ENCODE measurements at regions not wholly inside any gene's neighbourhood (a gene's known extent, or its start where the extent isn't known, plus 50 kb on each side); places are given as distances from the start of the nearest gene placed in this dataset.

DNA sequence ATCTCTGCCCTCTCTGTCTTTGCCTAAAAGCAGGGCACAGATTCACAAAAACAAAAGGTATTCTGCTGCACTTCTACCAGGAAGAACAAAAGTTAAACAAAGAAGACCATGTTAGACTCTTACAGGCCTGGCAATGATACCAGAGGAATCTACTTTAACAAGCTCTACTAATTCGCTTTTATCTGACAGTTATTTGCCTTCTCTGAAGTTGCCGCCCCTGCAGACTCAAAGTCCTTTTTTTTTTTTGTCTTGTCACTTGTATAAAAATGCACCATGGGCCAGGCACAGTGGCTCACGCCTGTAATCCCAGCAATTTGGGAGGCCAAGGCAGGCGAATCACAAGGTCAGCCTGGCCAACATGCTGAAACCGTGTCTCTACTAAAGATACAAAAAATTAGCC, 176.5 kb upstream of the UBL3 start:
- no peak for ATAC-seq
- Histone ChIP-seq H3K9me3 (no peaks in the 10 kb centered on the region), H3K4me3 (no peak overlapping the region), H3K27me3 (no peaks in the 10 kb centered on the region), H3K36me3 (no peaks in the 10 kb centered on the region), H3K27ac (no peak overlapping the region), H3K4me1 (no peaks in the 10 kb centered on the region)
- TF ChIP-seq POLR2AphosphoS5 (IDR thresholded peaks at IDR 0.05), result no peak
- TF ChIP-seq, protein P1, sequence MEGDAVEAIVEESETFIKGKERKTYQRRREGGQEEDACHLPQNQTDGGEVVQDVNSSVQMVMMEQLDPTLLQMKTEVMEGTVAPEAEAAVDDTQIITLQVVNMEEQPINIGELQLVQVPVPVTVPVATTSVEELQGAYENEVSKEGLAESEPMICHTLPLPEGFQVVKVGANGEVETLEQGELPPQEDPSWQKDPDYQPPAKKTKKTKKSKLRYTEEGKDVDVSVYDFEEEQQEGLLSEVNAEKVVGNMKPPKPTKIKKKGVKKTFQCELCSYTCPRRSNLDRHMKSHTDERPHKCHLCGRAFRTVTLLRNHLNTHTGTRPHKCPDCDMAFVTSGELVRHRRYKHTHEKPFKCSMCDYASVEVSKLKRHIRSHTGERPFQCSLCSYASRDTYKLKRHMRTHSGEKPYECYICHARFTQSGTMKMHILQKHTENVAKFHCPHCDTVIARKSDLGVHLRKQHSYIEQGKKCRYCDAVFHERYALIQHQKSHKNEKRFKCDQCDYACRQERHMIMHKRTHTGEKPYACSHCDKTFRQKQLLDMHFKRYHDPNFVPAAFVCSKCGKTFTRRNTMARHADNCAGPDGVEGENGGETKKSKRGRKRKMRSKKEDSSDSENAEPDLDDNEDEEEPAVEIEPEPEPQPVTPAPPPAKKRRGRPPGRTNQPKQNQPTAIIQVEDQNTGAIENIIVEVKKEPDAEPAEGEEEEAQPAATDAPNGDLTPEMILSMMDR (IDR thresholded peaks at IDR 0.05), result no peak
- WGBS, 2 donors (ENCODE audit: low coverage in 1 of 2), result 87 to 93% methylated on average over 2 to 3 of the region's 5 CpGs

DNA sequence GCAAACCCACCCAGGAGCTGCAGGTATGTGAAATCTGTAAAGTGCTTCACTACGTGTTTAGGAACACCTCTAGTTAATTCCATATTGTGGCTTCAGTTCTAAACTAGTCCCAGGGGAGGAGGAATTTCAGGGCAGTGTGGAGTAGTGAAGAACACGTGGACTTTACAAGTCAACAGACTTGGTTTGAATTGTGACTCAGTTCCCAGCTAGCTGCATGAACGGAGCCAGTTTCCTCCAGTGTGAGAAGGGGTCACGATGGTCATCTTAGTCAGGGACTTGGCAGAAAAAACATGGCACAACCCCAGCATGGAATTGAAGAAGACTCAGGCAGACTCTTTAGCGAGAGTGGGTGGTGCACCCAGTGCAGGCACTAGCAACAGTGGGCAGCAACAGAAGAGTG, 175.7 kb upstream of the UBL3 start:
- WGBS, 2 donors (ENCODE audit: low coverage in 1 of 2), result 55 to 89% methylated on average over 5 of the region's 5 CpGs
- Histone ChIP-seq H3K4me1 (no peaks in the 10 kb centered on the region), H3K4me3 (no peak overlapping the region), H3K27ac (no peak overlapping the region), H3K9me3 (no peaks in the 10 kb centered on the region), H3K36me3 (no peaks in the 10 kb centered on the region), H3K27me3 (no peaks in the 10 kb centered on the region)
- TF ChIP-seq POLR2AphosphoS5 (IDR thresholded peaks at IDR 0.05) (no peak), POLR2A (IDR thresholded peaks at IDR 0.05) (no peak), EP300 (IDR thresholded peaks at IDR 0.05) (no peak)
- TF ChIP-seq, protein P1 (IDR thresholded peaks at IDR 0.05), result no peak
- peak; percentile 41 for ATAC-seq

DNA sequence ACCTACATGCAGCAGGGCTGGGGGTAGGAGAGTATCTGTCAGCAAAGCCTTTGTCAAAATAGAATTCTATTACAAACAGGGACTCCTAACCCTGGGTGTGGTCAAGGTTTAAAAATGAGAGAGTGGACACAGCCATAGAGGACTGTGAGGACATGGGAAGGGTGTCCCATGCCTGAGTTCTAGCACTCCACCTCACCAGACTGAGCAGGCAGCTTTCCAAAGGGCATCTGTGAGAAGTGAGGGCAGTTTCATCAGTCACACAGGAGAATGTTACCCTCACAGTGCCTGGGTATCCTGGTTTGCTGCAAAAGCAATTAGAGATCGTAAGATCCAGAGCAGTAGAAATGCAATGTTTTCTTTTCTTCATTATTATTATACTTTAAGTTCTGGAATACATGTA, 174.9 kb upstream of the UBL3 start:
- Histone ChIP-seq H3K9me3 (no peaks in the 10 kb centered on the region), H3K27me3 (no peaks in the 10 kb centered on the region), H3K27ac (no peak overlapping the region), H3K4me1 (no peaks in the 10 kb centered on the region), H3K36me3 (no peaks in the 10 kb centered on the region), H3K4me3 (no peak overlapping the region)
- no peak for TF ChIP-seq EP300 (IDR thresholded peaks at IDR 0.05)
- TF ChIP-seq, protein P1 (IDR thresholded peaks at IDR 0.05), result no peak
- TF ChIP-seq POLR2AphosphoS5 (IDR thresholded peaks at IDR 0.05), result no peak
- TF ChIP-seq POLR2A (IDR thresholded peaks at IDR 0.05), result no peak
- WGBS, 2 donors (ENCODE audit: low coverage in 1 of 2), result 100% methylated on average over 1 of the region's 1 CpG
- ATAC-seq, result no peak

DNA sequence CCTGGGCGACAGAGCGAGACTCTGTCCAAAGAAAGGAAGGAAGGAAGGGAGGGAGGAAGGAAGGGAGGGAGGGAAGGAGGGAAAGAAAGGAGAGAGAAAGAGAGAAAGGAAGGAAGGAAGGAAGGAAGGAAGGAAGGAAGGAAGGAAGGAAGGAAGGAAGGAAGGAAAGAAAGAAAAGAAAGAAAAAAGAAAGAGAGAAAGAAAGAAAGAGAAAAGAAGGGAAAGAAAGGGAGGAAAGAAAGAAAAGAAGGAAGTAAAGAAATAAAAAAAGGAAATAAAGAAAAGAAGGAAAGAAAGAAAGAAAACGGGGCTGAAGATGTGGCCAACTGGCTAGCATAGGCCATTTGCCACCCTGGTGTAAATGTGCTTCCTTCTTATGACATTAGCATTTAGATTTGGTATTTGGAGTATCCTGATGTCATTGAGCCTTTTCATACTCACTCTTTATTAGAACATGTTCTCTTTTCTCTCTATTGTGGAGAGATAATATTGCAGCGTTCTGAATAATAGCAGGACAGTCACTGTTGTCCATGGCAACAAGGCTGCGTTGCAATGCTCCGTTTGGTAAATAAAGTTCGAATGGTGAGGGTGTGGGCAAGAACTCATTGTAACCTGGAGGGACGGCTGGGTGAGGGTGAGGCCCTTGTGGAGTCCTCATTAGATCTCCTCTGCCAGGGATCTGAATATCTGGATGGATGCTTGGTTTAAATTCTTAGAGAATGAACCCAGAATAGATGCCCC, 173.9 kb upstream of the UBL3 start:
- H3K27me3 ChIP-seq, result no peaks in the 10 kb centered on the region
- H3K9me3 ChIP-seq, result no peaks in the 10 kb centered on the region
- H3K4me1 ChIP-seq, result no peaks in the 10 kb centered on the region
- H3K27ac ChIP-seq, result no peak overlapping the region
- WGBS, 2 donors (ENCODE audit: low coverage in 1 of 2), result 80 to 81% methylated on average over 5 of the region's 8 CpGs
- no peak for ATAC-seq
- TF ChIP-seq POLR2A (IDR thresholded peaks at IDR 0.05) (no peak), EP300 (IDR thresholded peaks at IDR 0.05) (no peak), POLR2AphosphoS5 (IDR thresholded peaks at IDR 0.05) (no peak)
- TF ChIP-seq, protein P1 (IDR thresholded peaks at IDR 0.05), result no peak
- H3K36me3 ChIP-seq, result no peaks in the 10 kb centered on the region
- H3K4me3 ChIP-seq, result no peak overlapping the region

DNA sequence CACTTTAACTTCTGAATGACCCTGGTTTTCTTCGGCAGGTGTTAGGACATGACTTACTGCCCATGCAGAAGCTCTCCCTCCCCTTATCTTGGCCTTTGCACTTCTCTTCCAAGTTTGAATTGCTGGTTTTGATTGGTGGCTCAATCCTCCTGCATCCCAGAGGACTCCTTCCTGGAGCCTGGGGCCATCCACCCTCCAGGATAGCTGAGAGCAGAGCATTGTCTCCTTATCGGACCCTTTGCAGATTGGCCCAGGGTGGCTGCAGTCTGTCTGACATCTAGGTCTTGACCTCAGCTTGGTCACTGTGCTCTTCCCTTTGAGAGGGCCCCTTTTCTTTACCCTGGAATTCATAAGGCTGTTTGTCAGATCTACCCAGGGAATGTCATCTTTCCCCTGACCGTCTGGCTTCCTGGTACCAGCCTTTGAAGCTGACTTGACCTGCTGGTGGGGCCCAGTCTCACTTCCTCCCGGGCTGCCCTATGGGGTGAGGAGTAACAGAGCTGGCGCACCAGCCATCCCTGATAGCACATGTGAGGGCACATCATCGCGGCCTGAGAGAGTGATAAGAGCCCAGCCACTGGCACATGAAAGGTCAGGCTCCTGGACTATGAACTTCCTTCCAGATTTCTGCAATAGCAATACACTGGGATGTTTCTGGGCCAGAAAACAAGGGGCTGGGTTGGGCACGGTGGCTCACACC, 172.9 kb upstream of the UBL3 start:
- ATAC-seq, result no peak
- TF ChIP-seq, protein P1 (IDR thresholded peaks at IDR 0.05), result no peak
- Histone ChIP-seq H3K36me3 (no peaks in the 10 kb centered on the region), H3K27me3 (no peaks in the 10 kb centered on the region), H3K9me3 (no peaks in the 10 kb centered on the region), H3K4me1 (no peaks in the 10 kb centered on the region), H3K27ac (no peak overlapping the region), H3K4me3 (no peak overlapping the region)
- WGBS, 2 donors (ENCODE audit: low coverage in 1 of 2), result 60 to 91% methylated on average over 1 to 2 of the region's 8 CpGs
